A549 (cell line): ENCODE measurements at regions not wholly inside any gene's neighbourhood (a gene's known extent, or its start where the extent isn't known, plus 50 kb on each side); places are given as distances from the start of the nearest gene placed in this dataset.

Experiments
- ATAC-seq, 2 experiments: fragments of 200-7000 bp in 1 of 2; fragments of >200 bp in 1 of 2; cut with Nextera tagmentation in 1 of 2; cut with Tn5 transposase in 1 of 2; 3 replicates each; pipeline versions ENCODE4 v1.8.0 to v1.9.1; 2018 to 2020; ENCODE audit warnings: mild to moderate bottlenecking in 1 of 2, moderate library complexity in 1 of 2
- CTCF ChIA-PET: fragments of 300-600 bp; sonication (Branson Sonifier 250); formaldehyde crosslinking; extraction: SDS; loops from one replicate; lab custom pipeline; 2021; ENCODE audit warnings: antibody characterized with exemption, inconsistent platforms; lab: Yijun Ruan, JAX
- POLR2A ChIA-PET: fragments of 350-600 bp; formaldehyde crosslinking; extraction: SDS; loops from one replicate; lab custom pipeline; 2021; ENCODE audit warnings: antibody characterized with exemption, inconsistent platforms; lab: Yijun Ruan, JAX
- DNase-seq, 2 experiments: peaks; one replicate each; pipeline versions ENCODE4 v3.0.0 to v3.0.0-alpha.2; 2011 to 2016; ENCODE audit warnings: low read depth in 1 of 2, low spot score in 1 of 2
- FAIRE-seq: peaks from 2 replicates; lab custom pipeline; 2011; peaks lifted over from hg19 to GRCh38; lab: Jason Lieb, UNC
- H3K27ac ChIP-seq, 2 experiments: fragments of >200 bp; sonication (Bioruptor Twin); formaldehyde crosslinking; 3 replicates each; pipeline ENCODE4 v1.5.1; 2016 to 2017
- H3K4me1 ChIP-seq: fragments of >200 bp; sonication (Bioruptor Twin); formaldehyde crosslinking; 3 replicates; pipeline ENCODE4 v1.6.1; 2016
- H3K4me2 ChIP-seq: fragments of >200 bp; sonication (Bioruptor Twin); formaldehyde crosslinking; 3 replicates; pipeline ENCODE4 v1.6.1; 2016
- H3K4me3 ChIP-seq: fragments of >200 bp; sonication (Bioruptor Twin); formaldehyde crosslinking; 3 replicates; pipeline ENCODE4 v1.5.1; 2016
- H3K9me3 ChIP-seq: fragments of >200 bp; sonication (Bioruptor Twin); formaldehyde crosslinking; 3 replicates; pipeline ENCODE4 v1.6.1; 2016
- BCL3 ChIP-seq: fragments of >200 bp; sonication (Bioruptor Twin); formaldehyde crosslinking; IDR thresholded peaks from 3 replicates; pipeline ENCODE4 v1.6.1; 2016
- CTCF ChIP-seq: fragments of >200 bp; sonication (Bioruptor Twin); formaldehyde crosslinking; IDR thresholded peaks from 3 replicates; pipeline ENCODE4 v1.5.1; 2016
- EP300 ChIP-seq, 2 experiments: fragments of >200 bp; sonication (Bioruptor Twin); formaldehyde crosslinking; IDR thresholded peaks; 2 replicates in 1 of 2; 3 replicates in 1 of 2; pipeline ENCODE4 v1.6.1; 2016 to 2017
- GATA3 ChIP-seq: IDR thresholded peaks from 2 replicates; pipeline ENCODE4 v1.6.1; 2012; ENCODE audit warnings: borderline replicate concordance
- HES2 ChIP-seq: fragments of >200 bp; sonication (Bioruptor Twin); formaldehyde crosslinking; IDR thresholded peaks from 2 replicates; pipeline ENCODE4 v1.6.1; 2016
- HOXA7 ChIP-seq: fragments of 250-450 bp; sonication (Bioruptor Pico); IDR thresholded peaks from 2 replicates; pipeline ENCODE4 v1.5.0; 2020; ENCODE audit warnings: mild to moderate bottlenecking, moderate library complexity
- HOXB13 ChIP-seq: fragments of 250-450 bp; sonication (Bioruptor Pico); IDR thresholded peaks from 2 replicates; pipeline ENCODE4 v1.5.0; 2020; ENCODE audit warnings: low read depth, mild to moderate bottlenecking, moderate library complexity
- HOXB5 ChIP-seq: fragments of 250-450 bp; sonication (Bioruptor Pico); IDR thresholded peaks from 2 replicates; pipeline ENCODE4 v1.5.0; 2020; ENCODE audit warnings: mild to moderate bottlenecking, moderate library complexity
- KDM5A ChIP-seq: fragments of 200-600 bp; sonication (generic); IDR thresholded peaks from 2 replicates; pipeline ENCODE4 v1.6.1; 2016; ENCODE audit warnings: antibody characterized with exemption, mild to moderate bottlenecking
- MAFK ChIP-seq: fragments of 450-650 bp; IDR thresholded peaks from 2 replicates; pipeline ENCODE4 v1.6.1; 2014; ENCODE audit not compliant: partially characterized antibody
- MAX ChIP-seq: IDR thresholded peaks from 2 replicates; pipeline ENCODE4 v1.6.1; 2012
- NFE2L2 ChIP-seq: fragments of 150-350 bp; conservative IDR thresholded peaks from 2 replicates; pipeline ENCODE4 v1.6.1; 2014; ENCODE audit warnings: low read length
- NR3C1 ChIP-seq: fragments of >200 bp; sonication (Bioruptor Twin); formaldehyde crosslinking; IDR thresholded peaks from 3 replicates; pipeline ENCODE4 v1.6.1; 2017
- PHF8 ChIP-seq: fragments of 200-600 bp; sonication (generic); IDR thresholded peaks from 2 replicates; pipeline ENCODE4 v1.6.1; 2016; ENCODE audit warnings: low read depth, mild to moderate bottlenecking, antibody characterized with exemption, moderate library complexity, borderline replicate concordance
- POLR2A ChIP-seq: IDR thresholded peaks from 2 replicates; pipeline ENCODE4 v1.6.1; 2012; ENCODE audit warnings: mild to moderate bottlenecking, low read length
- RAD21 ChIP-seq, 2 experiments: fragments of >200 bp in 1 of 2; sonication (Bioruptor Twin) in 1 of 2; formaldehyde crosslinking in 1 of 2; IDR thresholded peaks in 1 of 2; conservative IDR thresholded peaks in 1 of 2; 2 replicates in 1 of 2; 3 replicates in 1 of 2; pipeline ENCODE4 v1.6.1; 2012 to 2018; ENCODE audit warnings: inconsistent platforms in 1 of 2
- RCOR1 ChIP-seq: fragments of 150-350 bp; IDR thresholded peaks from 2 replicates; pipeline ENCODE4 v1.6.1; 2014; ENCODE audit warnings: antibody characterized with exemption, low read length, low read depth
- RFX5 ChIP-seq: fragments of 450-650 bp; IDR thresholded peaks from 2 replicates; pipeline ENCODE4 v1.7.1; 2014; ENCODE audit warnings: antibody characterized with exemption, mild to moderate bottlenecking, moderate library complexity
- RNF2 ChIP-seq: fragments of 200-600 bp; sonication (generic); IDR thresholded peaks from 2 replicates; pipeline ENCODE4 v1.6.1; 2016; ENCODE audit warnings: low read depth, mild to moderate bottlenecking, antibody characterized with exemption, moderate library complexity, borderline replicate concordance
- SMC3 ChIP-seq: fragments of >200 bp; sonication (Bioruptor Twin); formaldehyde crosslinking; IDR thresholded peaks from 3 replicates; pipeline ENCODE4 v1.6.1; 2018; ENCODE audit warnings: inconsistent platforms
- USF2 ChIP-seq: fragments of 450-650 bp; IDR thresholded peaks from 2 replicates; pipeline ENCODE4 v1.6.1; 2014; ENCODE audit warnings: antibody characterized with exemption
- ZNF302 ChIP-seq: fragments of 250-450 bp; sonication (Bioruptor Pico); IDR thresholded peaks from 2 replicates; pipeline ENCODE4 v1.9.0; 2021; ENCODE audit warnings: inconsistent platforms, mild to moderate bottlenecking, moderate library complexity
- WGBS: methylation state at CpG from one replicate; pipeline ENCODE4 v1.1.6; 2017; ENCODE audit errors: missing lambda C conversion rate; 5-methylcytosine and 5-hydroxymethylcytosine counted together

GRCh38 chrX:54615109-54615508, 85.1 kb downstream of the GNL3L start:
- no peak for ATAC-seq

GRCh38 chrX:54633641-54634040, 103.6 kb downstream of the GNL3L start:
- DNase-seq (no peak), ATAC-seq (no peak), FAIRE-seq (no peak)
- Histone ChIP-seq H3K9me3 (peaks cover 3% of the 10 kb centered on the region; the same call in 1 of the 3 replicates), H3K4me1 (no peaks in the 10 kb centered on the region), H3K4me2 (no peak overlapping the region), H3K4me3 (no peak overlapping the region), H3K27ac (no peak overlapping the region)
- WGBS: 88% methylated on average over 3 of the region's 3 CpGs
- no peak for TF ChIP-seq MAFK
- TF ChIP-seq EP300 (IDR thresholded peaks at IDR 0.05): no peak
- no peak for TF ChIP-seq GATA3
- TF ChIP-seq HOXA7 (CRISPR knock-in tag): no peak
- no peak for TF ChIP-seq HES2
- CTCF ChIA-PET: no interaction called here
- POLR2A ChIA-PET: no interaction called here

More at GRCh38 chrX:54615109-54615508, 85.1 kb downstream of the GNL3L start:
- DNase-seq (no peak), FAIRE-seq (no peak)
- Histone ChIP-seq H3K4me2 (no peak overlapping the region), H3K27ac (no peak overlapping the region), H3K4me3 (no peak overlapping the region), H3K4me1 (no peaks in the 10 kb centered on the region), H3K9me3 (no peaks in the 10 kb centered on the region)
- ChIA-PET CTCF (no interaction called here), POLR2A (no interaction called here)
- TF ChIP-seq HES2 (no peak), HOXB13 (no peak), BCL3 (no peak)
- WGBS: 89% methylated on average over 1 of the region's 1 CpG

- peak overlapping the region; percentile 53 for H3K4me3 ChIP-seq
- H3K4me1 ChIP-seq: no peaks in the 10 kb centered on the region; the same call in 2 of the 3 replicates
- CTCF ChIA-PET: interaction anchor here (0.7 to 3.4 kb wide), 18 partner anchors 9 to 520 kb away, joined by 3 to 17 read pairs (median 4); partner anchors contain the start of gene APEX2
- WGBS: 31% methylated on average over 3 of the region's 3 CpGs
- H3K4me2 ChIP-seq: peak overlapping the region; percentile 78
- ATAC-seq: no peak
- DNase-seq: no peak
- TF ChIP-seq SMC3: no peak
- TF ChIP-seq HES2: no peak
- no peak for TF ChIP-seq NR3C1
- TF ChIP-seq KDM5A: no peak
- TF ChIP-seq ZNF302 (CRISPR knock-in tag): no peak
- no peak for TF ChIP-seq HOXB5 (CRISPR knock-in tag)
- no peak for TF ChIP-seq RFX5
- no peak for TF ChIP-seq USF2
- FAIRE-seq: no peak
- peak overlapping the region; percentile 92 to 96 for H3K27ac ChIP-seq
- no peaks in the 10 kb centered on the region for H3K9me3 ChIP-seq
- POLR2A ChIA-PET: interaction anchor here (0.6 to 2.1 kb wide), 8 partner anchors 14 to 596 kb away, joined by 3 to 36 read pairs (median 6); partner anchors contain the start of genes APEX2, FAM120C, GNL3L and MAGED2
Measured at GRCh38 chrX:54639018-54639345, 109.0 kb downstream of the GNL3L start.

- H3K4me1 ChIP-seq: no peaks in the 10 kb centered on the region; the same call in 2 of the 3 replicates
- WGBS: 1% methylated on average over 30 of the region's 47 CpGs
- FAIRE-seq: peak; percentile 94
- no peaks in the 10 kb centered on the region for H3K9me3 ChIP-seq
- CTCF ChIA-PET: interaction anchor here (0.7 to 3.4 kb wide), 23 partner anchors 9 to 520 kb away, joined by 3 to 17 read pairs (median 4); partner anchors contain the start of genes APEX2 and GNL3L
- peak overlapping the region; percentile 92 to 96 for H3K27ac ChIP-seq
- peak; percentile 99 to 100 for ATAC-seq
- DNase-seq: peak; percentile 90 to 98
- peak overlapping the region; percentile 78 for H3K4me2 ChIP-seq
- POLR2A ChIA-PET: interaction anchor here (0.6 to 2.1 kb wide), 15 partner anchors 15 to 955 kb away, joined by 3 to 36 read pairs (median 3); partner anchors contain the start of genes APEX2, FAM120C, GNL3L and MAGED2
- peak overlapping the region; percentile 53 for H3K4me3 ChIP-seq
- TF ChIP-seq SMC3 (peak; percentile 66), RAD21 (conservative IDR thresholded peaks at IDR 0.05 in 1 of 2, IDR thresholded peaks at IDR 0.05 in 1 of 2) (peak; percentile 68 to 71), MAX (peak; percentile 27), CTCF (peak; percentile 67), NFE2L2 (no peak), POLR2A (peak; percentile 51), BCL3 (peak; percentile 71; the same call in 1 of the 3 replicates), PHF8 (peak; percentile 58; the same call in 1 of the 2 replicates), RNF2 (no peak), RCOR1 (no peak)
Measured at GRCh38 chrX:54639346-54640102, 109.5 kb downstream of the GNL3L start.
